Gastroesophageal sphincter (tissue), 3 donors: ENCODE measurements at regions not wholly inside any gene's neighbourhood (a gene's known extent, or its start where the extent isn't known, plus 50 kb on each side); places are given as distances from the start of the nearest gene placed in this dataset.

Source experiments
- CTCF ChIP-seq, 4 experiments: fragments of 200-600 bp in 2 of 4; fragments of 450-650 bp in 2 of 4; sonication (generic) in 1 of 4; IDR thresholded peaks; one replicate each; pipeline ENCODE4 v1.5.1; 2017 to 2019; ENCODE audit warnings: antibody characterized with exemption in 4 of 4, mild to moderate bottlenecking in 2 of 4, moderate library complexity in 2 of 4
- EP300 ChIP-seq: sonication (generic); formaldehyde crosslinking; IDR thresholded peaks from one replicate; pipeline ENCODE4 v1.6.1; 2017; ENCODE audit warnings: antibody characterized with exemption, mild to moderate bottlenecking
- POLR2A ChIP-seq, 2 donors: fragments of 450-650 bp; IDR thresholded peaks; one replicate each; pipeline ENCODE4 v1.6.1; 2017; ENCODE audit warnings: antibody characterized with exemption in 2 of 2, mild to moderate bottlenecking in 2 of 2, moderate library complexity in 1 of 2

- TF ChIP-seq CTCF (IDR thresholded peaks at IDR 0.05) (no peak), EP300 (no peak), POLR2A (IDR thresholded peaks at IDR 0.05) (no peak)
Observed at GRCh38 chr12:130110914-130111313, 51.4 kb upstream of the FZD10 start.
